Kidney (tissue), 13 donors: ENCODE measurements at regions not wholly inside any gene's neighbourhood (a gene's known extent, or its start where the extent isn't known, plus 50 kb on each side); places are given as distances from the start of the nearest gene placed in this dataset.

Experiments
- DNase-seq, 5 donors: peaks; one replicate each; pipeline ENCODE4 v3.0.0-alpha.2; 2013 to 2020
- FAIRE-seq: peaks from 2 replicates; lab custom pipeline; 2012; peaks lifted over from hg19 to GRCh38; lab: Jason Lieb, UNC
- H3K27ac ChIP-seq, 2 donors: one replicate each; pipeline ENCODE4 v1.7.0; 2013; ENCODE audit warnings: low read depth in 2 of 2, low read length in 2 of 2, inconsistent platforms in 1 of 2
- H3K27me3 ChIP-seq: one replicate; pipeline ENCODE4 v1.7.1; 2013; ENCODE audit warnings: low read length, inconsistent platforms; ENCODE audit not compliant: control insufficient read depth, insufficient read depth
- H3K36me3 ChIP-seq, 3 donors: one replicate each; pipeline versions ENCODE4 v1.7.0 to v1.7.1; 2013; ENCODE audit warnings: low read length in 3 of 3, control low read depth in 1 of 3, inconsistent platforms in 1 of 3; ENCODE audit not compliant: insufficient read depth in 3 of 3, control insufficient read depth in 2 of 3
- H3K4me1 ChIP-seq, 3 donors: one replicate each; pipeline versions ENCODE4 v1.7.0 to v1.7.1; 2013; ENCODE audit warnings: low read length in 3 of 3, inconsistent platforms in 1 of 3, low read depth in 1 of 3; ENCODE audit not compliant: control insufficient read depth in 2 of 3, insufficient read depth in 2 of 3
- H3K4me3 ChIP-seq, 3 donors: one replicate each; pipeline versions ENCODE4 v1.7.0 to v1.8.1; 2013; ENCODE audit warnings: low read length in 3 of 3, control low read depth in 1 of 3, inconsistent platforms in 1 of 3
- H3K9ac ChIP-seq, 3 donors: one replicate each; pipeline versions ENCODE4 v1.7.0 to v1.7.1; 2013; ENCODE audit warnings: low read length in 3 of 3, control low read depth in 1 of 3, inconsistent platforms in 1 of 3
- H3K9me3 ChIP-seq, 3 donors: one replicate each; pipeline versions ENCODE4 v1.7.0 to v1.7.1; 2013; ENCODE audit warnings: low read length in 3 of 3, control low read depth in 1 of 3, inconsistent platforms in 1 of 3; ENCODE audit not compliant: control insufficient read depth in 2 of 3, insufficient read depth in 1 of 3
- intact Hi-C: fragments of 100-400 bp; cut with DNase I; formaldehyde crosslinking; loops from one replicate; pipeline ENCODE4 v1.11.1; 2022
- TF ChIP-seq, protein P1 (sequence below): IDR thresholded peaks from 3 replicates; pipeline ENCODE4 v1.5.1; 2012; ENCODE audit warnings: mild to moderate bottlenecking, moderate library complexity, borderline replicate concordance; ENCODE audit not compliant: insufficient read depth; ENCODE audit errors: extremely low read depth
- donor health status: control.
- donor health status: control.
- donor health status: control.
- donor health status: control.
- donor health status: control.
- donor health status: DM: yes; HTN: yes; CAD: no.
- donor health status: Normal renal cell carcinoma (clear cell type).

DNA sequence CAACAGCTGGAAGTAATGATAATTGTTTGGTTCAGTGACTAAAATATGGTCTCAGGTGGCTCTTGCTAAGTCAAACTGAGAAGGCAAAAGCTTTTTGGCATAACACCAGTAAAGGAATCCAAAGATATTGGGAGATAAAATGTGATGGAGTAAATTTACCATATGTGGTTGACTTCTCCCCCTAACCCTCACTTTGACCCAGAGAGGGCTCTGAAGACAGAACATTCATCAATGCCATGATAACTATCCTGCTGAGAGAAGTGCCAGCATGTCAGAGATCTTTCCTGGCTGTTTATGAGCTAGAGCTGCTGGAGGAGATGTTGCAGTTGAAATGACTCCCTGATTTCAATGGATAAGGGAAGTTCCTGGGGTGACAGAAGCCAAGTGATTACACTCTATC, 213.4 kb downstream of the SPCS3 start:
- no peaks in the 10 kb centered on the region for H3K4me1 ChIP-seq
- intact Hi-C loops: no loop called here
- H3K27me3 ChIP-seq: no peaks in the 10 kb centered on the region
- DNase-seq (no peak), FAIRE-seq (no peak)
- TF ChIP-seq, protein P1, sequence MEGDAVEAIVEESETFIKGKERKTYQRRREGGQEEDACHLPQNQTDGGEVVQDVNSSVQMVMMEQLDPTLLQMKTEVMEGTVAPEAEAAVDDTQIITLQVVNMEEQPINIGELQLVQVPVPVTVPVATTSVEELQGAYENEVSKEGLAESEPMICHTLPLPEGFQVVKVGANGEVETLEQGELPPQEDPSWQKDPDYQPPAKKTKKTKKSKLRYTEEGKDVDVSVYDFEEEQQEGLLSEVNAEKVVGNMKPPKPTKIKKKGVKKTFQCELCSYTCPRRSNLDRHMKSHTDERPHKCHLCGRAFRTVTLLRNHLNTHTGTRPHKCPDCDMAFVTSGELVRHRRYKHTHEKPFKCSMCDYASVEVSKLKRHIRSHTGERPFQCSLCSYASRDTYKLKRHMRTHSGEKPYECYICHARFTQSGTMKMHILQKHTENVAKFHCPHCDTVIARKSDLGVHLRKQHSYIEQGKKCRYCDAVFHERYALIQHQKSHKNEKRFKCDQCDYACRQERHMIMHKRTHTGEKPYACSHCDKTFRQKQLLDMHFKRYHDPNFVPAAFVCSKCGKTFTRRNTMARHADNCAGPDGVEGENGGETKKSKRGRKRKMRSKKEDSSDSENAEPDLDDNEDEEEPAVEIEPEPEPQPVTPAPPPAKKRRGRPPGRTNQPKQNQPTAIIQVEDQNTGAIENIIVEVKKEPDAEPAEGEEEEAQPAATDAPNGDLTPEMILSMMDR: no peak
- no peaks in the 10 kb centered on the region for H3K36me3 ChIP-seq
- H3K9ac ChIP-seq: no peak overlapping the region
- H3K4me3 ChIP-seq: no peak overlapping the region
- no peak overlapping the region for H3K27ac ChIP-seq
- no peaks in the 10 kb centered on the region for H3K9me3 ChIP-seq

DNA sequence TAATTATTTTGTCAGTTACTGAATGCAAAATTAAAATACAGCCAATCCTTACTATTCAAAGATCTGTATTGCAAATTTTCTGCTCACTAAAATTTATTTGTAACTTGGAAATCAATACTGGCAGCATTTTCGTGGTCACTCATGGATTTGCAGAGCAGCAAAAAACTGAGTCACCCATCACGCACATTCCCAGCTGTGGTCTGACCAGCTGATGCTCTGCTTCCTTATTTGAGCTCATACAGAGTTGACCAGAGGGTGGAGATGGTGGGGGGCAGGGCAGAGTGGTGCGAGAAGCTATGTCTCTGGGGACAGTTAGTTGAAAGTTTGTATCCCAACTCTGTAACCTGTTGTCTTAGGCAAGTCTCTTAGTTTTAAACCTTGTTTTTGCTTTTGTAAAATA, 214.8 kb downstream of the SPCS3 start:
- intact Hi-C loops: no loop called here
- FAIRE-seq (no peak), DNase-seq (no peak)
- Histone ChIP-seq H3K9ac (no peak overlapping the region), H3K36me3 (no peaks in the 10 kb centered on the region), H3K4me1 (no peaks in the 10 kb centered on the region), H3K27ac (no peak overlapping the region), H3K4me3 (no peak overlapping the region), H3K9me3 (no peaks in the 10 kb centered on the region), H3K27me3 (no peaks in the 10 kb centered on the region)
- TF ChIP-seq, protein P1: no peak

DNA sequence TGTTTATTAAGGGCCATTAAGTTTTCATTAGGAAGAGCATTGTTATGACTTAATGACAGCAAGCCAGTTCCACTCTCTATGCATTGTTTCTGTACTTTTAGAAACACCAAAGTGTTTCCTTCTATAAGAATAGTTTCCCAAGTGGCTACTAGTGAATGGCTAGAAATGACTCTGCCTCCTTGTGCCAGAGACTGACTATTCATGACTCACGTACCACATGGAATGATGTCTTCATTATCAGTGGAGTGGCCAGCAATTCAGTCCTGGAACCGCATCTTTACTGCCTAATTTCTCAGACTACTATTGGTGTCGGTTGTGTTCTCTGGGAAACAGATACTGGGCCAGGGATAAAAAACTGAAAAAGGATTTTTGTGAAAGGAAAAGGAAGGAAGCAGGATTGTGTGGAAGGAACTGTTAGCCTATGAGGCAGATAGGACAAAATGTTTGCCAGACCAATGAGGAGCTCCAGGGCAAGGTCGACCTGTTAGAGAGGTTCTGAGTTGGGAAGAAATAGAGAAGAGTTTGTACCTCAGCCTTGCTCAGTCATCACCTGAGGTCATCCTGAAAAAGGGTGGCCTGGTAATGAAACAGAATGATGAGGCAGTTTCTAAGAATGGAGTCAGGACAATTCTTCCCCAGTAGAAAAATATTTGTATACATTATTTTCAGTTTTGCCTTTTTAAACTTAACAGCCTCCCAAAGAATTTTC, 218.6 kb downstream of the SPCS3 start:
- Histone ChIP-seq H3K4me1 (no peaks in the 10 kb centered on the region), H3K9me3 (no peaks in the 10 kb centered on the region), H3K9ac (no peak overlapping the region), H3K4me3 (no peak overlapping the region), H3K27me3 (no peaks in the 10 kb centered on the region), H3K27ac (no peak overlapping the region), H3K36me3 (no peaks in the 10 kb centered on the region)
- TF ChIP-seq, protein P1: no peak
- no peak for FAIRE-seq
- no peak for DNase-seq
- intact Hi-C loops: no loop called here
